Kidney epithelial cell (primary cell): ENCODE measurements at regions not wholly inside any gene's neighbourhood (a gene's known extent, or its start where the extent isn't known, plus 50 kb on each side); places are given as distances from the start of the nearest gene placed in this dataset.

Experiments used
- DNase-seq: peaks from one replicate; pipeline ENCODE4 v3.0.0-alpha.2; 2010; ENCODE audit warnings: low read depth
- H3K27me3 ChIP-seq: 2 replicates; pipeline ENCODE4 v1.6.0; 2011; ENCODE audit warnings: low read length; ENCODE audit not compliant: control insufficient read depth, insufficient read depth
- H3K36me3 ChIP-seq: 2 replicates; pipeline ENCODE4 v1.5.1; 2011; ENCODE audit warnings: low read length; ENCODE audit not compliant: control insufficient read depth, insufficient read depth
- H3K4me3 ChIP-seq: 2 replicates; pipeline ENCODE4 v1.5.1; 2011; ENCODE audit warnings: low read depth, mild to moderate bottlenecking, control low read depth, low read length
- CTCF ChIP-seq: IDR thresholded peaks from 2 replicates; pipeline ENCODE4 v1.5.1; 2011; ENCODE audit warnings: mild to moderate bottlenecking, moderate library complexity, low read length, control low read depth, inconsistent platforms; ENCODE audit not compliant: insufficient read depth, poor library complexity, severe bottlenecking

- no peak overlapping the region for H3K4me3 ChIP-seq
- TF ChIP-seq CTCF, result no peak
- DNase-seq, result peak; percentile 34
- H3K27me3 ChIP-seq, result no peaks in the 10 kb centered on the region
- H3K36me3 ChIP-seq, result no peaks in the 10 kb centered on the region
These were observed 238.8 kb downstream of the IKZF2 start for GRCh38 chr2:212912445-212913103.

- Histone ChIP-seq H3K4me3 (no peak overlapping the region), H3K27me3 (no peaks in the 10 kb centered on the region), H3K36me3 (no peaks in the 10 kb centered on the region)
- TF ChIP-seq CTCF, result no peak
- DNase-seq, result no peak
These were observed 240.4 kb downstream of the IKZF2 start for GRCh38 chr2:212911011-212911410.

GRCh38 chr2:212908682-212909435 is 242.6 kb downstream of the IKZF2 start:
- Histone ChIP-seq H3K27me3 (no peaks in the 10 kb centered on the region), H3K4me3 (no peak overlapping the region), H3K36me3 (no peaks in the 10 kb centered on the region)
- TF ChIP-seq CTCF, result no peak
- DNase-seq, result no peak

- Histone ChIP-seq H3K27me3 (no peaks in the 10 kb centered on the region), H3K36me3 (no peaks in the 10 kb centered on the region), H3K4me3 (no peak overlapping the region)
- DNase-seq, result no peak
- no peak for TF ChIP-seq CTCF
These were observed 243.4 kb downstream of the IKZF2 start for GRCh38 chr2:212908031-212908430.

GRCh38 chr2:212906620-212907019 is 244.8 kb downstream of the IKZF2 start:
- Histone ChIP-seq H3K4me3 (no peak overlapping the region), H3K36me3 (no peaks in the 10 kb centered on the region), H3K27me3 (no peaks in the 10 kb centered on the region)
- no peak for TF ChIP-seq CTCF
- no peak for DNase-seq

- Histone ChIP-seq H3K27me3 (no peaks in the 10 kb centered on the region), H3K36me3 (no peaks in the 10 kb centered on the region), H3K4me3 (no peak overlapping the region)
- DNase-seq, result no peak
- TF ChIP-seq CTCF, result no peak
These were observed 245.7 kb downstream of the IKZF2 start for GRCh38 chr2:212905640-212906201.
